Spleen (tissue), 11 donors: ENCODE measurements at regions not wholly inside any gene's neighbourhood (a gene's known extent, or its start where the extent isn't known, plus 50 kb on each side); places are given as distances from the start of the nearest gene placed in this dataset.

ENCODE experiments used
- DNase-seq: peaks from one replicate; pipeline ENCODE4 v3.0.0-alpha.2; 2020
- H3K27ac ChIP-seq, 8 donors: fragments of 200-600 bp; sonication (generic) in 7 of 8; 1 replicate in 4 of 8; 2 replicates in 4 of 8; pipeline versions ENCODE4 v1.5.0 to v1.8.0; 2016 to 2021; ENCODE audit warnings: inconsistent platforms in 4 of 8, mild to moderate bottlenecking in 4 of 8, moderate library complexity in 1 of 8
- H3K27me3 ChIP-seq, 7 donors: fragments of 200-600 bp; sonication (generic) in 6 of 7; replicated peaks in 1 of 7; 1 replicate in 4 of 7; 2 replicates in 3 of 7; pipeline versions ENCODE4 v1.5.0 to v1.8.0; 2016 to 2021; ENCODE audit warnings: inconsistent platforms in 3 of 7, mild to moderate bottlenecking in 1 of 7
- H3K36me3 ChIP-seq, 6 donors: fragments of 200-600 bp; sonication (generic) in 5 of 6; 1 replicate in 4 of 6; 2 replicates in 2 of 6; pipeline versions ENCODE4 v1.5.0 to v1.8.0; 2016 to 2021; ENCODE audit warnings: inconsistent platforms in 2 of 6
- H3K4me1 ChIP-seq, 6 donors: fragments of 200-600 bp; sonication (generic) in 5 of 6; 1 replicate in 3 of 6; 2 replicates in 3 of 6; pipeline versions ENCODE4 v1.5.0 to v1.8.0; 2016 to 2021; ENCODE audit warnings: inconsistent platforms in 3 of 6
- H3K4me3 ChIP-seq, 8 donors: fragments of 200-600 bp; sonication (generic) in 7 of 8; 1 replicate in 4 of 8; 2 replicates in 4 of 8; pipeline versions ENCODE4 v1.5.0 to v1.8.0; 2016 to 2021; ENCODE audit warnings: inconsistent platforms in 4 of 8, mild to moderate bottlenecking in 4 of 8, moderate library complexity in 2 of 8
- H3K9me3 ChIP-seq, 8 donors: fragments of 200-600 bp; sonication (generic) in 7 of 8; 1 replicate in 4 of 8; 2 replicates in 4 of 8; pipeline versions ENCODE4 v1.5.0 to v1.8.0; 2016 to 2021; ENCODE audit warnings: inconsistent platforms in 4 of 8
- POLR2A ChIP-seq, 3 donors: fragments of 450-650 bp; IDR thresholded peaks; one replicate each; pipeline ENCODE4 v1.5.1; 2017; ENCODE audit warnings: antibody characterized with exemption in 3 of 3, mild to moderate bottlenecking in 1 of 3
- POLR2AphosphoS5 ChIP-seq, 3 donors: sonication (generic); formaldehyde crosslinking; IDR thresholded peaks; one replicate each; pipeline ENCODE4 v1.5.1; 2017; ENCODE audit warnings: antibody characterized with exemption in 3 of 3
- WGBS, 5 donors: extraction: QIAGEN DNeasy Blood & Tissue Kit in 3 of 5; methylation state at CpG; one replicate each; pipeline versions ENCODE4 v1.1.5 to v1.1.7; 2013 to 2018; 5-methylcytosine and 5-hydroxymethylcytosine counted together
- intact Hi-C: fragments of 100-400 bp; cut with DNase I; formaldehyde crosslinking; loops from one replicate; pipeline ENCODE4 v1.15.0; 2023; ENCODE audit warnings: low total_unique reads
- TF ChIP-seq, protein P1 (sequence below), 11 experiments: fragments of 200-600 bp in 7 of 11; fragments of 450-650 bp in 4 of 11; sonication (generic) in 4 of 11; IDR thresholded peaks in 8 of 11; conservative IDR thresholded peaks in 3 of 11; 1 replicate in 7 of 11; 2 replicates in 4 of 11; pipeline versions ENCODE4 v1.4.0 to v1.8.0; 2016 to 2021; ENCODE audit warnings: antibody characterized with exemption in 11 of 11, inconsistent platforms in 4 of 11, mild to moderate bottlenecking in 1 of 11
- donor health status: healthy with polysubstance abuse.
- donor health status: DM: no; HTN: no; CAD: no; lungs with moderate emphysema.
- donor health status: DM: no; HTN: no; CAD: no.
- donor health status: Bipolar disorder and iron deficiency.
- donor health status: healthy.
- donor health status: DM: no; HTN: no; CAD: no.
- donor health status: DM: yes; HTN: yes; CAD: no.

DNA sequence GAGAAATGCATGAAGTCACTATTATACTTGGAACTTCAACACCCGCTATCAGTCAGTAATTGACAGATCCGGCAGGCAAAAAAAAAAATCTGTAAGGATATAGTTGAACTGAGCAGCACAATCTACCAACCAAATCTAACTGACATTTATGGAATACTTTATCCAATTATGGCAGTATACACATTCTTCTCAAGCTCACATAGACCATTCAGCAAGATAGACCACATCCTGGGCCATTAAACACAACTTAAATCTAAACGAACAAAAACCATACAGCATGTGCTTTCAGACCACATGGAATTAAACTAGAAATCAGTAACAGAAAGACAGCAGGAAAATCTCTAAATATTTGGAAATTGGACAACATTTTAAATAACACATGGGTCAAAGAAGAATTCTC lies 112.7 kb downstream of the MPP7 start:
- 74 to 86% (median 83%) methylated on average over 3 of the region's 3 CpGs for WGBS, 5 donors
- no peak for DNase-seq
- Histone ChIP-seq H3K4me1 (no peaks in the 10 kb centered on the region), H3K27ac (no peak overlapping the region), H3K36me3 (no peaks in the 10 kb centered on the region), H3K9me3 (no peaks in the 10 kb centered on the region), H3K27me3 (no peaks in the 10 kb centered on the region), H3K4me3 (no peak overlapping the region)
- TF ChIP-seq POLR2AphosphoS5 (IDR thresholded peaks at IDR 0.05) (no peak), POLR2A (IDR thresholded peaks at IDR 0.05) (no peak)
- TF ChIP-seq, protein P1, sequence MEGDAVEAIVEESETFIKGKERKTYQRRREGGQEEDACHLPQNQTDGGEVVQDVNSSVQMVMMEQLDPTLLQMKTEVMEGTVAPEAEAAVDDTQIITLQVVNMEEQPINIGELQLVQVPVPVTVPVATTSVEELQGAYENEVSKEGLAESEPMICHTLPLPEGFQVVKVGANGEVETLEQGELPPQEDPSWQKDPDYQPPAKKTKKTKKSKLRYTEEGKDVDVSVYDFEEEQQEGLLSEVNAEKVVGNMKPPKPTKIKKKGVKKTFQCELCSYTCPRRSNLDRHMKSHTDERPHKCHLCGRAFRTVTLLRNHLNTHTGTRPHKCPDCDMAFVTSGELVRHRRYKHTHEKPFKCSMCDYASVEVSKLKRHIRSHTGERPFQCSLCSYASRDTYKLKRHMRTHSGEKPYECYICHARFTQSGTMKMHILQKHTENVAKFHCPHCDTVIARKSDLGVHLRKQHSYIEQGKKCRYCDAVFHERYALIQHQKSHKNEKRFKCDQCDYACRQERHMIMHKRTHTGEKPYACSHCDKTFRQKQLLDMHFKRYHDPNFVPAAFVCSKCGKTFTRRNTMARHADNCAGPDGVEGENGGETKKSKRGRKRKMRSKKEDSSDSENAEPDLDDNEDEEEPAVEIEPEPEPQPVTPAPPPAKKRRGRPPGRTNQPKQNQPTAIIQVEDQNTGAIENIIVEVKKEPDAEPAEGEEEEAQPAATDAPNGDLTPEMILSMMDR (IDR thresholded peaks at IDR 0.05 in 8 of 11, conservative IDR thresholded peaks at IDR 0.05 in 3 of 11), result no peak
- intact Hi-C loops, result no loop called here

DNA sequence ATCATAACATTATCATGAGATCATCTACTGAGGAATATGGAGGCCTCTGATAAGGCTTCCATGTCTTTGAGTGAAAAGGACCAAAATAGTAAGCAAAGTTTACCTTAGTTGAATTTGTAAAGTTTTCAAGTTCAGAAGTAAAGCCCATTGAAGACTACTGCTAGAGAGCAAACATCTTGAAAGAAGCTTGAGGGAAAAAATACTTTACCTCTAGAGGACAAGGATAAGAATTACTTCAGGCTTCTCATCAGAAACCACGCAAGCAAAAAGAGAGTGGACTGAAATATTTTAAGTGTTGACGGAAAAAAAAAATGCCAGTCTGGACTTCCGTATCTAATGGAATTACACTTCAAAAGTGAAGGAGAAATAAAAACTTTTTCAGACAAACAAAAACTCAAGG lies 114.3 kb downstream of the MPP7 start:
- intact Hi-C loops, result loop anchor here (10.0 kb wide), 1 partner anchor 744 kb away; no protein-coding TSS in a partner anchor
- WGBS, 5 donors, result 91 to 99% (median 96%) methylated on average over 3 of the region's 3 CpGs
- Histone ChIP-seq H3K9me3 (no peaks in the 10 kb centered on the region), H3K4me3 (no peak overlapping the region), H3K27me3 (no peaks in the 10 kb centered on the region), H3K36me3 (no peaks in the 10 kb centered on the region), H3K4me1 (no peaks in the 10 kb centered on the region), H3K27ac (no peak overlapping the region)
- no peak for DNase-seq
- TF ChIP-seq, protein P1 (IDR thresholded peaks at IDR 0.05 in 8 of 11, conservative IDR thresholded peaks at IDR 0.05 in 3 of 11), result no peak
- TF ChIP-seq POLR2A (IDR thresholded peaks at IDR 0.05) (no peak), POLR2AphosphoS5 (IDR thresholded peaks at IDR 0.05) (no peak)

DNA sequence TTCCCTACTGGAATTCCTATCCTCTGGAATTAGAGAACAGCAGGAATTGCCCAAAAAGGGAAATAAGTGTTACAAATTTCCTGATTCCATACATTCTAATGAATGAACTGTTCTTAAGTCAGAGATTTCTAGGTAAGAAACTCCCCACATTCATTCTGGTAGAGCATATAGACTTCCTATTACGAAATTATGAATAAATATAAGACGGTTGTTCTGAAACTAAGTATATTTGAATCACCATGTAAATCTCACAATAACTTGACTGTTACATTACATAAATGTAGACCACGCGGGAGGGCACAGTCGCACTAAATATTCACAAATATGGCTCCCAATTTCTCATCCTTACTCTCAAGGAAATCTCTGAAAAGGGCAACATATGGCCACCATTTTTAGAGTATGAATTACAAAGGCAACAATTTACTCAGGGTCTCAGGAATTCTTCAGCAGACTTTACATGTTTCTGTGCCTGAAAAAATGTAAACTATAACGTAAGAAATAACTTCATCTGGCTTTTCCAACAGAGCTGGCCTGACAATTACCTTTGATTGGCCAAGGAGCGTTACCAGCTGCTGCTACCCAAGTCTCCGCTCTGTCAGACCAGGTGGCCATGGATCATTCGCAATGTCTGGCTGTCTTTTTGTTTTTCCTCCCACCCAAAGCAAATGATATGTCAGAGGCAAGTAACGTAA lies 115.8 kb downstream of the MPP7 start:
- TF ChIP-seq POLR2A (IDR thresholded peaks at IDR 0.05) (no peak), POLR2AphosphoS5 (IDR thresholded peaks at IDR 0.05) (no peak)
- TF ChIP-seq, protein P1 (IDR thresholded peaks at IDR 0.05 in 8 of 11, conservative IDR thresholded peaks at IDR 0.05 in 3 of 11), result no peak
- Histone ChIP-seq H3K27ac (no peak overlapping the region), H3K4me3 (no peak overlapping the region), H3K27me3 (no peaks in the 10 kb centered on the region), H3K4me1 (no peaks in the 10 kb centered on the region), H3K9me3 (no peaks in the 10 kb centered on the region), H3K36me3 (no peaks in the 10 kb centered on the region)
- DNase-seq, result no peak
- intact Hi-C loops, result loop anchor here (10.0 kb wide), 1 partner anchor 742 kb away; no protein-coding TSS in a partner anchor
- 83 to 94% (median 86%) methylated on average over 10 of the region's 10 CpGs for WGBS, 5 donors

DNA sequence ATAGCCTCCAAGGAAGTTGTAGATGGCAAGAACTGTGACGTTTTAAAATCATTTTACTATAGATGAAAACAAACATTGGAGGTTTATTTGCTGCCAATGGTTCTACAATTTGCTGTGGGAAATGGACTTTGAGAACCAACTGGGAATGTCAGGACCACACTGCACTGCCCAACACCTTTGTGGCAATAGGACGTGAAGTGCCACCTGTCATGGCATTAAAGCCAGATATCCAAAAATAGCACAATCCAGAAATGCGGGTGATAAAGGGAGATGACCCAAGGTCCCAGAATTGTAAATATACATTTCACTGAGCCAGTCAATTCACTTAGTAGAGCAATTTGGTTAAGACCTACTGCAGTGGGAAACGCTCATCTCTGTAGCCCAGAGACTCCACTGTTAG lies 116.4 kb downstream of the MPP7 start:
- 84 to 97% (median 89%) methylated on average over 4 of the region's 4 CpGs for WGBS, 5 donors
- no peak for DNase-seq
- Histone ChIP-seq H3K4me1 (no peaks in the 10 kb centered on the region), H3K4me3 (no peak overlapping the region), H3K9me3 (no peaks in the 10 kb centered on the region), H3K27ac (no peak overlapping the region), H3K27me3 (no peaks in the 10 kb centered on the region), H3K36me3 (no peaks in the 10 kb centered on the region)
- TF ChIP-seq POLR2AphosphoS5 (IDR thresholded peaks at IDR 0.05), result no peak
- TF ChIP-seq, protein P1 (IDR thresholded peaks at IDR 0.05 in 8 of 11, conservative IDR thresholded peaks at IDR 0.05 in 3 of 11), result no peak
- TF ChIP-seq POLR2A (IDR thresholded peaks at IDR 0.05), result no peak
- intact Hi-C loops, result loop anchor here (10.0 kb wide), 1 partner anchor 742 kb away; no protein-coding TSS in a partner anchor
